Endothelial cell of umbilical vein (primary cell): ENCODE measurements at regions not wholly inside any gene's neighbourhood (a gene's known extent, or its start where the extent isn't known, plus 50 kb on each side); places are given as distances from the start of the nearest gene placed in this dataset.

Source experiments
- BruUV-seq: library from RNA; stranded (reverse); fragments of 400-500 nt; replicated peaks from 2 replicates; lab custom pipeline; 2021; lab: Mats Ljungman, UMichigan
- CTCF ChIA-PET: fragments of 300-600, 350-600 bp; sonication (Branson Sonifier 250); formaldehyde crosslinking; loops from one replicate; lab custom pipeline; 2021; ENCODE audit warnings: antibody characterized with exemption, inconsistent platforms; lab: Charles Lee
- POLR2A ChIA-PET: fragments of 300-600, 350-600 bp; sonication (Branson Sonifier 250); formaldehyde crosslinking; loops from one replicate; lab custom pipeline; 2021; ENCODE audit warnings: antibody characterized with exemption, inconsistent platforms; lab: Charles Lee
- DNase-seq: peaks from one replicate; pipeline ENCODE4 v3.0.0-alpha.2; 2011; ENCODE audit warnings: low read depth, low spot score
- FAIRE-seq: peaks from 2 replicates; lab custom pipeline; 2011; peaks lifted over from hg19 to GRCh38; lab: Jason Lieb, UNC
- H2AFZ ChIP-seq: 2 replicates; pipeline ENCODE4 v1.6.0; 2012; ENCODE audit warnings: low read depth, low read length, control low read depth, inconsistent platforms
- H3K27ac ChIP-seq: 2 replicates; pipeline ENCODE4 v1.5.1; 2011; ENCODE audit warnings: low read depth, mild to moderate bottlenecking, control low read depth, low read length, moderate library complexity; ENCODE audit not compliant: insufficient read depth
- H3K27me3 ChIP-seq, 2 experiments: 2 replicates each; pipeline versions ENCODE4 v1.6.0 to v1.6.1; 2011; ENCODE audit warnings: low read length in 2 of 2, mixed read lengths in 1 of 2; ENCODE audit not compliant: control insufficient read depth in 2 of 2, insufficient read depth in 2 of 2
- H3K36me3 ChIP-seq, 2 experiments: 2 replicates in 1 of 2; 3 replicates in 1 of 2; pipeline ENCODE4 v1.5.1; 2011; ENCODE audit warnings: low read length in 2 of 2, mild to moderate bottlenecking in 1 of 2, moderate library complexity in 1 of 2; ENCODE audit not compliant: control insufficient read depth in 2 of 2, insufficient read depth in 2 of 2; ENCODE audit errors: extremely low read depth in 1 of 2
- H3K4me1 ChIP-seq: 3 replicates; pipeline ENCODE4 v1.5.1; 2011; ENCODE audit warnings: mild to moderate bottlenecking, low read length; ENCODE audit not compliant: control insufficient read depth, insufficient read depth; ENCODE audit errors: extremely low read depth
- H3K4me2 ChIP-seq: 2 replicates; pipeline ENCODE4 v1.6.1; 2011; ENCODE audit warnings: low read length, control low read depth, mixed read lengths; ENCODE audit not compliant: insufficient read depth
- H3K4me3 ChIP-seq, 3 experiments: fragments of 200-600 bp in 1 of 3; sonication (generic), shearing (Covaris generic) in 1 of 3; replicated peaks in 1 of 3; 2 replicates each; pipeline ENCODE4 v1.5.1; 2011 to 2016; ENCODE audit warnings: control low read depth in 3 of 3, low read length in 3 of 3, mild to moderate bottlenecking in 2 of 3, inconsistent platforms in 1 of 3, low read depth in 1 of 3, moderate library complexity in 1 of 3; ENCODE audit not compliant: insufficient read depth in 1 of 3
- H3K79me2 ChIP-seq: 2 replicates; pipeline ENCODE4 v1.6.0; 2012; ENCODE audit warnings: low read length, inconsistent platforms; ENCODE audit not compliant: control insufficient read depth, insufficient read depth
- H3K9ac ChIP-seq: replicated peaks from 2 replicates; pipeline ENCODE3; 2011; ENCODE audit warnings: low read length, control low read depth; ENCODE audit not compliant: insufficient read depth; ENCODE audit errors: extremely low read depth
- H3K9me1 ChIP-seq: replicated peaks from 3 replicates; pipeline ENCODE4 v1.6.0; 2011; ENCODE audit warnings: mild to moderate bottlenecking, low read length; ENCODE audit not compliant: control insufficient read depth, insufficient read depth; ENCODE audit errors: extremely low read depth
- H3K9me3 ChIP-seq: replicated peaks from 2 replicates; pipeline ENCODE4 v1.5.1; 2012; ENCODE audit warnings: low read length, inconsistent platforms; ENCODE audit not compliant: control insufficient read depth, insufficient read depth
- H4K20me1 ChIP-seq: replicated peaks from 2 replicates; pipeline ENCODE3; 2011; ENCODE audit warnings: mild to moderate bottlenecking, low read length; ENCODE audit not compliant: control insufficient read depth, insufficient read depth; ENCODE audit errors: extremely low read depth
- EZH2 ChIP-seq: IDR thresholded peaks from 2 replicates; pipeline ENCODE4 v1.6.1; 2012; ENCODE audit warnings: borderline replicate concordance, low read depth, mild to moderate bottlenecking, moderate library complexity, low read length, inconsistent platforms; ENCODE audit not compliant: severe bottlenecking
- FOS ChIP-seq: IDR thresholded peaks from 2 replicates; pipeline ENCODE4 v1.6.1; 2011; ENCODE audit warnings: mild to moderate bottlenecking, low read length, moderate library complexity, borderline replicate concordance; ENCODE audit not compliant: insufficient read depth
- GATA2 ChIP-seq: IDR thresholded peaks from 2 replicates; pipeline ENCODE4 v1.7.0; 2011; ENCODE audit warnings: low read depth, mild to moderate bottlenecking, moderate library complexity, mixed read lengths, low read length; ENCODE audit not compliant: insufficient read length, insufficient read depth
- JUN ChIP-seq: IDR thresholded peaks from 2 replicates; pipeline ENCODE4 v1.6.1; 2011; ENCODE audit warnings: borderline replicate concordance, low read depth; ENCODE audit not compliant: insufficient read length, insufficient read depth
- MYC ChIP-seq: IDR thresholded peaks from one replicate; pipeline ENCODE4 v1.6.1; 2011; ENCODE audit warnings: mild to moderate bottlenecking, low read depth, low read length
- POLR2A ChIP-seq: IDR thresholded peaks from 2 replicates; pipeline ENCODE4 v1.6.1; 2012; ENCODE audit warnings: low read depth, mild to moderate bottlenecking, control low read depth, low read length
- POLR2AphosphoS5 ChIP-seq: IDR thresholded peaks from 2 replicates; pipeline ENCODE4 v1.6.1; 2012; ENCODE audit warnings: low read depth, mild to moderate bottlenecking, control low read depth, low read length, moderate library complexity; ENCODE audit not compliant: insufficient read depth
- dilution Hi-C: fragments of 300-500 bp; cut with MboI; formaldehyde crosslinking; loops from one replicate; pipeline ENCODE4 v1.15.0; 2019; ENCODE audit warnings: low sequenced_read_pairs; ENCODE audit not compliant: extremely low pct_ligation_motif_present
- intact Hi-C: fragments of 100-400 bp; cut with micrococcal nuclease; formaldehyde crosslinking; loops from one replicate; pipeline ENCODE4 v1.10.0; 2022
- TF ChIP-seq, protein P1 (sequence below), 2 donors: IDR thresholded peaks; 1 replicate in 1 of 2; 2 replicates in 1 of 2; pipeline ENCODE4 v1.5.1; 2011; ENCODE audit warnings: low read length in 2 of 2, mild to moderate bottlenecking in 2 of 2, moderate library complexity in 2 of 2, control low read depth in 1 of 2, inconsistent platforms in 1 of 2, low read depth in 1 of 2; ENCODE audit not compliant: insufficient read depth in 1 of 2; ENCODE audit errors: extremely low read depth in 1 of 2
- TF ChIP-seq, protein P2 (sequence below): IDR thresholded peaks from 2 replicates; pipeline ENCODE4 v1.6.1; 2011; ENCODE audit not compliant: insufficient read depth, insufficient read length

DNA sequence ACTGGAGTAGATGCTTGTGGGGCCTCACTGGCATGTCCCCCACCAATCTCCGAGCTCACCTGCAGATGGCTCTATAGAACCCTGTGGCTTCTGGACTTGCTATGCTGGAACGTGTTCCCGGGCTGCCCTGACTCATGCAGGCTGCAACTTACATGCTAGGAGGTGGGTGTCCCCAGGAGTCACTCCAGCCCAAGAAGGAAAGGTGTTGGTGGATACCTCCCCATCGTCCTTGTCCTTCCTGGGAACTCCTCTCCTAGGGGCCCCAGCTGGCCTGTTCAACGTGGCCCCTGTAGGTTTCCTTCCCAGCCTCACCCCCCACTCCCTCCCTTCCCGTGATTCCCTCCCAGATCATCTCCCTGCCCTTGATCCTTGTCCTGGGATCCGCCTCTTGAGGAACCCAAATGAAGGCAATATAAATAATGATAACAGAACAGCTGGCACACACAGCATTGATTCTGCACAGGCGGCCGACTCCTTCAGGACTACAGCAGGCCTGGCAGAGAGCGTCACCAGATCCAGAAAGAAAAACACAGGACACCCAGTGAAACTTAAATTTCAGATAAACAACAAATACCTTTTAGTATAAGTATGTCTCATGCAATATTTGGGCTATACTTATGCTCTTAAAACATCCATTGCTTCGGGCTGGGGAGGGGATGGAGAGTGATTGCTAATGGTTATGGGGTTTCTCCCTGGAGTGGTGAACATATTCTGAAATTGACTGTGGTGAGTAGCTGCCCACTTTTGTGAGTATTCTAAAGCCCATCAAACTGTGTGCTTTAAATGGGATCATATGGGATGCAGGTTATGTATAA lies 221.1 kb upstream of the GSE1 start:
- peaks cover 12% of the 10 kb centered on the region for H3K4me1 ChIP-seq
- intact Hi-C loops (no loop called here), dilution Hi-C loops (no loop called here)
- no peaks in the 10 kb centered on the region for H3K9me1 ChIP-seq
- no peaks in the 10 kb centered on the region for H3K27me3 ChIP-seq
- FAIRE-seq, result no peak
- no peak overlapping the region for H3K27ac ChIP-seq
- no peak for DNase-seq
- BruUV-seq, result no TSS peak
- no peak overlapping the region for H3K9ac ChIP-seq
- H3K79me2 ChIP-seq, result no peaks in the 10 kb centered on the region
- H3K36me3 ChIP-seq, result no peaks in the 10 kb centered on the region
- no peak overlapping the region for H3K4me2 ChIP-seq
- POLR2A ChIA-PET, result no interaction called here
- CTCF ChIA-PET, result interaction anchor here (0.9 to 4.6 kb wide), 5 partner anchors 21 to 224 kb away, joined by 3 to 35 read pairs (median 4); no protein-coding TSS in a partner anchor
- no peaks in the 10 kb centered on the region for H3K9me3 ChIP-seq
- TF ChIP-seq EZH2 (no peak), GATA2 (no peak), FOS (no peak), MYC (no peak), JUN (no peak), POLR2AphosphoS5 (no peak), POLR2A (no peak)
- TF ChIP-seq, protein P1, sequence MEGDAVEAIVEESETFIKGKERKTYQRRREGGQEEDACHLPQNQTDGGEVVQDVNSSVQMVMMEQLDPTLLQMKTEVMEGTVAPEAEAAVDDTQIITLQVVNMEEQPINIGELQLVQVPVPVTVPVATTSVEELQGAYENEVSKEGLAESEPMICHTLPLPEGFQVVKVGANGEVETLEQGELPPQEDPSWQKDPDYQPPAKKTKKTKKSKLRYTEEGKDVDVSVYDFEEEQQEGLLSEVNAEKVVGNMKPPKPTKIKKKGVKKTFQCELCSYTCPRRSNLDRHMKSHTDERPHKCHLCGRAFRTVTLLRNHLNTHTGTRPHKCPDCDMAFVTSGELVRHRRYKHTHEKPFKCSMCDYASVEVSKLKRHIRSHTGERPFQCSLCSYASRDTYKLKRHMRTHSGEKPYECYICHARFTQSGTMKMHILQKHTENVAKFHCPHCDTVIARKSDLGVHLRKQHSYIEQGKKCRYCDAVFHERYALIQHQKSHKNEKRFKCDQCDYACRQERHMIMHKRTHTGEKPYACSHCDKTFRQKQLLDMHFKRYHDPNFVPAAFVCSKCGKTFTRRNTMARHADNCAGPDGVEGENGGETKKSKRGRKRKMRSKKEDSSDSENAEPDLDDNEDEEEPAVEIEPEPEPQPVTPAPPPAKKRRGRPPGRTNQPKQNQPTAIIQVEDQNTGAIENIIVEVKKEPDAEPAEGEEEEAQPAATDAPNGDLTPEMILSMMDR (IDR thresholded peaks at IDR 0.05; ENCODE audit: extremely low read depth in 1 of 2, insufficient read depth in 1 of 2, low read depth in 1 of 2, low read length in 2 of 2), result no peak
- TF ChIP-seq, protein P2, sequence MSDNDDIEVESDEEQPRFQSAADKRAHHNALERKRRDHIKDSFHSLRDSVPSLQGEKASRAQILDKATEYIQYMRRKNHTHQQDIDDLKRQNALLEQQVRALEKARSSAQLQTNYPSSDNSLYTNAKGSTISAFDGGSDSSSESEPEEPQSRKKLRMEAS, result no peak
- H2AFZ ChIP-seq, result no peak overlapping the region
- H4K20me1 ChIP-seq, result no peaks in the 10 kb centered on the region
- H3K4me3 ChIP-seq, result no peak overlapping the region
